ENCODE measurements at regions not wholly inside any gene's neighbourhood (a gene's known extent, or its start where the extent isn't known, plus 50 kb on each side); places are given as distances from the start of the nearest gene placed in this dataset.

- Histone ChIP-seq H3K14ac (ENCODE audit: insufficient read length) (no peak overlapping the region), H4K20me1 (replicated peaks in 1 of 2; ENCODE audit: control insufficient read depth in 1 of 2, insufficient read depth in 2 of 2, low read length in 2 of 2) (no peaks in the 10 kb centered on the region), H2AFZ (ENCODE audit: low read length) (no peak overlapping the region), H3K79me1 (ENCODE audit: low read depth, low read length) (no peaks in the 10 kb centered on the region), H4K5ac (ENCODE audit: insufficient read length, low read depth, low read length) (no peak overlapping the region), H3K9ac (replicated peaks in 1 of 4; ENCODE audit: extremely low read depth in 1 of 4, low read depth in 3 of 4, low read length in 3 of 4) (no peak overlapping the region), H3K27me3 (replicated peaks in 1 of 4; ENCODE audit: control insufficient read depth in 3 of 4, extremely low read depth in 1 of 4, insufficient read depth in 3 of 4, low read length in 3 of 4) (no peaks in the 10 kb centered on the region), H3K4me2 (ENCODE audit: insufficient read depth in 1 of 2, low read depth in 2 of 2, low read length in 2 of 2) (no peak overlapping the region), H4K91ac (replicated peaks; ENCODE audit: insufficient read length, low read length) (no peak overlapping the region), H3K4ac (replicated peaks; ENCODE audit: insufficient read length, low read depth, low read length) (no peak overlapping the region), H3K79me2 (ENCODE audit: control insufficient read depth in 1 of 2, insufficient read depth in 2 of 2, low read length in 2 of 2) (no peaks in the 10 kb centered on the region), H2AK5ac (ENCODE audit: low read depth, low read length) (no peak overlapping the region), H2BK15ac (ENCODE audit: low read length) (no peak overlapping the region), H3K56ac (replicated peaks; ENCODE audit: insufficient read length, low read depth, low read length) (no peak overlapping the region), H3K4me1 (replicated peaks in 1 of 4; ENCODE audit: control insufficient read depth in 3 of 4, insufficient read depth in 4 of 4, low read length in 3 of 4) (peaks cover 0 to 2% (median 0%) of the 10 kb centered on the region in 4 experiments; a peak in 1 of 7 replicates), H3K18ac (ENCODE audit: extremely low read depth, low read length) (no peak overlapping the region), H2BK12ac (ENCODE audit: low read depth, low read length) (no peak overlapping the region), H3K23ac (ENCODE audit: insufficient read length) (no peak overlapping the region), H3K36me3 (ENCODE audit: control insufficient read depth in 2 of 4, insufficient read depth in 4 of 4, low read length in 3 of 4) (no peaks in the 10 kb centered on the region), H4K8ac (ENCODE audit: extremely low read depth, insufficient read depth, low read length) (no peak overlapping the region), H3K23me2 (ENCODE audit: low read depth, low read length) (peaks cover 2% of the 10 kb centered on the region; the same call in 1 of the 2 replicates), H3K27ac (ENCODE audit: low read depth, low read length) (no peak overlapping the region), H2BK20ac (ENCODE audit: low read length) (no peak overlapping the region), H2BK120ac (replicated peaks; ENCODE audit: low read depth, low read length) (no peak overlapping the region), H2BK5ac (ENCODE audit: low read depth, low read length) (no peak overlapping the region), H3K4me3 (ENCODE audit: extremely low read depth in 1 of 4, insufficient read depth in 2 of 4, low read depth in 3 of 4, low read length in 4 of 4) (no peak overlapping the region), H3K9me3 (ENCODE audit: insufficient read depth in 2 of 2, low read depth in 1 of 2, low read length in 1 of 2) (no peaks in the 10 kb centered on the region)
- FAIRE-seq (no peak), DNase-seq (ENCODE audit: low read depth in 1 of 2, low spot score in 2 of 2) (no peak)
- ChIA-PET POLR2A (ENCODE audit: partially characterized antibody) (no interaction called here), CTCF (ENCODE audit: partially characterized antibody) (interaction anchor here (0.6 to 1.9 kb wide), 16 partner anchors 11 to 1998 kb away, joined by 3 to 12 read pairs (median 3); no protein-coding TSS in a partner anchor)
- no peak for TF ChIP-seq EZH2 (IDR thresholded peaks at IDR 0.05; ENCODE audit: low read depth, low read length, severe bottlenecking)
- 93% methylated on average over 2 of the region's 2 CpGs; no CpG with 5 or more reads in 1 of the 2 experiments for WGBS, 2 experiments (ENCODE audit: extremely low coverage in 1 of 2, insufficient coverage in 1 of 2, insufficient read length in 1 of 2, insufficient replicate concordance in 2 of 2, low coverage in 1 of 2, low lambda C conversion rate in 2 of 2, missing lambda C conversion rate in 1 of 2)
These were observed 184.6 kb downstream of the SPATA18 start for GRCh38 chr4:52235552-52236201.

Measured in H1 (cell line).